Erythroblast (primary cell): ENCODE measurements at regions not wholly inside any gene's neighbourhood (a gene's known extent, or its start where the extent isn't known, plus 50 kb on each side); places are given as distances from the start of the nearest gene placed in this dataset.
"Not testable (repeated sequence)": the region's sequence is repeated elsewhere in the genome, so short reads cannot be mapped to it uniquely, and the experiment has no call there.

ENCODE experiments used
- GATA1 ChIP-seq: IDR thresholded peaks from 2 replicates; pipeline ENCODE4 v1.6.1; 2011; ENCODE audit warnings: low read depth, mild to moderate bottlenecking, control low read depth, low read length, moderate library complexity
- POLR2A ChIP-seq: IDR thresholded peaks from 2 replicates; pipeline ENCODE4 v1.6.1; 2011; ENCODE audit warnings: mild to moderate bottlenecking, low read length

- not testable (repeated sequence) for TF ChIP-seq POLR2A, GATA1
Measured at GRCh38 chr6:40133981-40134380, 199.7 kb upstream of the MOCS1 start.
